ENCODE measurements at regions not wholly inside any gene's neighbourhood (a gene's known extent, or its start where the extent isn't known, plus 50 kb on each side); places are given as distances from the start of the nearest gene placed in this dataset.
"Not testable (repeated sequence)": the region's sequence is repeated elsewhere in the genome, so short reads cannot be mapped to it uniquely, and the experiment has no call there.

DNA sequence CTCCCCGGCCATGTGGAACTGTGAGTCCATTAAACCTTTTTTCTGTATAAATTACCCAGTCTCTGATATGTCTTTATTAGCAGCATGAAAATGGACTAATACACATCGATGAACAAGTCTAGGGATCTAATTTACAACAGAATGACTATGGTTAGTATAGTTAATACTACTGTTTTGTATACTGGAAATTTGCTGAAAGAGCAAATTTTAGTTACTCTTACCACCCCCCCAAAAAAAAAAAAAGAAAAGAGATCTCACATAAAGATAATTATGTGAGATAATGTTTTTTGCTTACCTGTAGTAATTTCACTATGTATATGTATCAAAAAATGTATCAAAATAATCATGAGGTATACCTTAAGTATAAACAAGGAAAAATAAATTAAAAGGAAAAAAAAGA is 199.5 kb upstream of the GRM3 start:
- TF ChIP-seq, protein P1, sequence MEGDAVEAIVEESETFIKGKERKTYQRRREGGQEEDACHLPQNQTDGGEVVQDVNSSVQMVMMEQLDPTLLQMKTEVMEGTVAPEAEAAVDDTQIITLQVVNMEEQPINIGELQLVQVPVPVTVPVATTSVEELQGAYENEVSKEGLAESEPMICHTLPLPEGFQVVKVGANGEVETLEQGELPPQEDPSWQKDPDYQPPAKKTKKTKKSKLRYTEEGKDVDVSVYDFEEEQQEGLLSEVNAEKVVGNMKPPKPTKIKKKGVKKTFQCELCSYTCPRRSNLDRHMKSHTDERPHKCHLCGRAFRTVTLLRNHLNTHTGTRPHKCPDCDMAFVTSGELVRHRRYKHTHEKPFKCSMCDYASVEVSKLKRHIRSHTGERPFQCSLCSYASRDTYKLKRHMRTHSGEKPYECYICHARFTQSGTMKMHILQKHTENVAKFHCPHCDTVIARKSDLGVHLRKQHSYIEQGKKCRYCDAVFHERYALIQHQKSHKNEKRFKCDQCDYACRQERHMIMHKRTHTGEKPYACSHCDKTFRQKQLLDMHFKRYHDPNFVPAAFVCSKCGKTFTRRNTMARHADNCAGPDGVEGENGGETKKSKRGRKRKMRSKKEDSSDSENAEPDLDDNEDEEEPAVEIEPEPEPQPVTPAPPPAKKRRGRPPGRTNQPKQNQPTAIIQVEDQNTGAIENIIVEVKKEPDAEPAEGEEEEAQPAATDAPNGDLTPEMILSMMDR (IDR thresholded peaks at IDR 0.05; ENCODE audit: insufficient read depth, low read length, poor library complexity, severe bottlenecking), result no peak
- TF ChIP-seq EZH2phosphoT487 (conservative IDR thresholded peaks at IDR 0.05; ENCODE audit: low read length), result no peak
- H3K4me2 ChIP-seq (ENCODE audit: low read depth, low read length, poor library complexity, severe bottlenecking), result no peak overlapping the region
- peaks cover 4% of the 10 kb centered on the region; the same call in 1 of the 2 replicates for H3K9me3 ChIP-seq (ENCODE audit: insufficient read depth, low read length)
- no peaks in the 10 kb centered on the region for H3K36me3 ChIP-seq (ENCODE audit: low read length)
- H3K9ac ChIP-seq (ENCODE audit: low read length), result no peak overlapping the region
- H3K27ac ChIP-seq (ENCODE audit: low read depth, low read length), result no peak overlapping the region
- no peaks in the 10 kb centered on the region for H3F3A ChIP-seq (ENCODE audit: insufficient read depth)
- no peaks in the 10 kb centered on the region for H4K20me1 ChIP-seq (ENCODE audit: low read depth, low read length)
- H2AFZ ChIP-seq (ENCODE audit: low read depth, low read length, severe bottlenecking), result no peak overlapping the region
- H3K4me3 ChIP-seq (ENCODE audit: insufficient read depth, low read length, poor library complexity, severe bottlenecking), result no peak overlapping the region
- H3K79me2 ChIP-seq (ENCODE audit: insufficient read depth, low read length), result no peaks in the 10 kb centered on the region
- no peaks in the 10 kb centered on the region for H3K27me3 ChIP-seq (ENCODE audit: low read length)
- H3K9me2 ChIP-seq (replicated peaks; ENCODE audit: insufficient read depth, low read length), result no peaks in the 10 kb centered on the region

DNA sequence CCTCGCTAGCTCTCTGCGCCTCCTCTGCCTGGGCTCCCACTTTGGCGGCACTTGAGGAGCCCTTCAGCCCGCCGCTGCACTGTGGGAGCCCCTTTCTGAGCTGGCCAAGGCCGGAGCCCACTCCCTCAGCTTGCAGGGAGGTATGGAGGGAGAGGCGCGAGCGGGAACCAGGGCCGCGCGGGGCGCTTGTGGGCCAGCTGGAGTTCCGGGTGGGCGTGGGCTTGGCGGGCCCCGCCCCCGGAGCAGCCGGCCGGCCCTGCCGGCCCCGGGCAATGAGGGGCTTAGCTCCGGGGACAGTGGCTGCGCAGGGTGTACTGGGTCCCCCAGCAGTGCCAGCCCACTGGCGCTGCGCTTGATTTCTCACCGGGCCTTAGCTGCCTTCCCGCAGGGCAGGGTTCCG is 203.3 kb upstream of the GRM3 start:
- H3K4me2 ChIP-seq (ENCODE audit: low read depth, low read length, poor library complexity, severe bottlenecking); H4K20me1 ChIP-seq (ENCODE audit: low read depth, low read length); H3K27ac ChIP-seq (ENCODE audit: low read depth, low read length); H3K27me3 ChIP-seq (ENCODE audit: low read length); H3K4me3 ChIP-seq (ENCODE audit: insufficient read depth, low read length, poor library complexity, severe bottlenecking); H3F3A ChIP-seq (ENCODE audit: insufficient read depth); H3K9ac ChIP-seq (ENCODE audit: low read length); H2AFZ ChIP-seq (ENCODE audit: low read depth, low read length, severe bottlenecking); H3K79me2 ChIP-seq (ENCODE audit: insufficient read depth, low read length); H3K9me3 ChIP-seq (ENCODE audit: insufficient read depth, low read length); H3K9me2 ChIP-seq (replicated peaks; ENCODE audit: insufficient read depth, low read length); H3K36me3 ChIP-seq (ENCODE audit: low read length): not testable (repeated sequence)

DNA sequence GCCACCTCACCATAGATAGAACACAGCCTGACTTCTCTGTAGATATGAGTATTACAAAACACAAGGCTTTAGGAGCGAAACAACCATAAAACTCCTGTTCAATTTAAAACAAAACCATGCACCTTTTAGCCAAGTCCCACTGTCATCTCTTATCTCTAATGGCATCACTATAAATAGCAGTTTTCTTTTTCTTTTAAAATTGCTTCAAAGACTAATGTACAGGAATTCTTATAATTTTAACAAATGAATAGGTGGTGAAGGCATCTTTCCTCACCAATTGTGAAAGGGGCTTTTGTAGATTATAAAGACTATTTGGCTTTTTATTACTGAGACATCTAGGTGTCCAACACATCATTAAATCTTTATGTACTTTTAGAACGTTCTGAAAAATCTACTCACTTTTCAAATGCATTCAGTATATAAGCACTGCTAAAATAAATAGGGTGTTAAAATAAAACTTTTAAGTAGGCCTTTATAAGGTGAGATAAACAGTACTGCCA is 205.7 kb upstream of the GRM3 start:
- Histone ChIP-seq H2AFZ (ENCODE audit: low read depth, low read length, severe bottlenecking) (no peak overlapping the region), H3K4me3 (ENCODE audit: insufficient read depth, low read length, poor library complexity, severe bottlenecking) (no peak overlapping the region), H3K9me3 (ENCODE audit: insufficient read depth, low read length) (no peaks in the 10 kb centered on the region), H3K27me3 (ENCODE audit: low read length) (no peaks in the 10 kb centered on the region), H3K9ac (ENCODE audit: low read length) (no peak overlapping the region), H4K20me1 (ENCODE audit: low read depth, low read length) (no peaks in the 10 kb centered on the region), H3K79me2 (ENCODE audit: insufficient read depth, low read length) (no peaks in the 10 kb centered on the region), H3K36me3 (ENCODE audit: low read length) (no peaks in the 10 kb centered on the region), H3K9me2 (replicated peaks; ENCODE audit: insufficient read depth, low read length) (no peaks in the 10 kb centered on the region), H3K4me2 (ENCODE audit: low read depth, low read length, poor library complexity, severe bottlenecking) (no peak overlapping the region), H3K27ac (ENCODE audit: low read depth, low read length) (no peak overlapping the region), H3F3A (ENCODE audit: insufficient read depth) (no peaks in the 10 kb centered on the region)
- TF ChIP-seq, protein P1 (IDR thresholded peaks at IDR 0.05; ENCODE audit: insufficient read depth, low read length, poor library complexity, severe bottlenecking), result no peak
- TF ChIP-seq EZH2phosphoT487 (conservative IDR thresholded peaks at IDR 0.05; ENCODE audit: low read length), result no peak

DNA sequence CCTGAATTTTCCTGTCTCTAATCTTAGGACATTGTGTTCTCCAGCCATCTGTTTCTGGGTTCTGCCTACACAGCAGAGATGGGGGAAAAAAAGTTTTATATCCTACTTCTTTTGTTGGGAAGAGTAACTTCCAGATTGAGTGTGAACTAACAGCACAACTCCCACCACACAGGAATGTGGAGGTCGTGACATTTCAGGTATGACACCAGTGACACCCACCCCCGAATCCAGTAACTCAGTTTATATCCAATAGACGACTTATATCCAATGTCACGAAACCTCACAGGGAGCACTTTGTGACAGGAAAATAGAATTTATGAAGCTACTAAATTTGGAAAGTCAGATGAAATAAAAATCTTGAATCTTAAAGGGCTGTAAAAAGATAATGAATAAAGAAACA is 211.9 kb upstream of the GRM3 start:
- TF ChIP-seq EZH2phosphoT487 (conservative IDR thresholded peaks at IDR 0.05; ENCODE audit: low read length), result no peak
- TF ChIP-seq, protein P1 (IDR thresholded peaks at IDR 0.05; ENCODE audit: insufficient read depth, low read length, poor library complexity, severe bottlenecking), result no peak
- Histone ChIP-seq H3K27me3 (ENCODE audit: low read length) (no peaks in the 10 kb centered on the region), H3K4me3 (ENCODE audit: insufficient read depth, low read length, poor library complexity, severe bottlenecking) (no peak overlapping the region), H3K79me2 (ENCODE audit: insufficient read depth, low read length) (no peaks in the 10 kb centered on the region), H3K27ac (ENCODE audit: low read depth, low read length) (no peak overlapping the region), H3K36me3 (ENCODE audit: low read length) (no peaks in the 10 kb centered on the region), H3K9me3 (ENCODE audit: insufficient read depth, low read length) (no peaks in the 10 kb centered on the region), H4K20me1 (ENCODE audit: low read depth, low read length) (no peaks in the 10 kb centered on the region), H3K4me2 (ENCODE audit: low read depth, low read length, poor library complexity, severe bottlenecking) (no peak overlapping the region), H2AFZ (ENCODE audit: low read depth, low read length, severe bottlenecking) (no peak overlapping the region), H3F3A (ENCODE audit: insufficient read depth) (no peaks in the 10 kb centered on the region), H3K9me2 (replicated peaks; ENCODE audit: insufficient read depth, low read length) (no peaks in the 10 kb centered on the region), H3K9ac (ENCODE audit: low read length) (no peak overlapping the region)

Measured in SU-DHL-6 (cell line).